ENCODE measurements at regions not wholly inside any gene's neighbourhood (a gene's known extent, or its start where the extent isn't known, plus 50 kb on each side); places are given as distances from the start of the nearest gene placed in this dataset.

DNA sequence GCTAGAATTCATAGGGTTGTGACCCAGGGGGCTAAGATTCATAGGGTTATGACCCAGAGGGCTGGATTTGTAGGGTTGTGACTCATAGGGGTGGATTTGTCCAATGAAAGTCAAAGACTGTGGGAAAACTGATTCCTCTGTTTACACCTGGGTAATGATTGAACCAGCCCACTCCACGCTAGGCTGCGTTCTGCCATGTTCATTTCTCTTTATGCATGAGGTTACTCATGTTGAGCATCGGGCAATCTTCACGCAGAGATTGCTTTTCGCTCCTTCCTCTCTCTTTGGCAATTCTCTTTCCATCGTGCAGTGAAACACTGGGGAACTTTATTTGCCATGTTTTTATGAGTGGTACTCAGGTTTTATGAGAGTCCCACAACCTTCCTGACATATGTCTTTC, 127.8 kb downstream of the CRLF2 start:
- no peak for FAIRE-seq
- H3K27me3 ChIP-seq, result peaks cover 0 to 3% (median 0%) of the 10 kb centered on the region in 4 donors
- 52 to 62% methylated on average over 6 of the region's 6 CpGs for WGBS, 2 donors
- no peak overlapping the region for H3K4me3 ChIP-seq
- H3K27ac ChIP-seq, result no peak overlapping the region
- intact Hi-C loops (cut with DNase I), result no loop called here
- H3K4me1 ChIP-seq, result no peaks in the 10 kb centered on the region
- TF ChIP-seq, protein P1, sequence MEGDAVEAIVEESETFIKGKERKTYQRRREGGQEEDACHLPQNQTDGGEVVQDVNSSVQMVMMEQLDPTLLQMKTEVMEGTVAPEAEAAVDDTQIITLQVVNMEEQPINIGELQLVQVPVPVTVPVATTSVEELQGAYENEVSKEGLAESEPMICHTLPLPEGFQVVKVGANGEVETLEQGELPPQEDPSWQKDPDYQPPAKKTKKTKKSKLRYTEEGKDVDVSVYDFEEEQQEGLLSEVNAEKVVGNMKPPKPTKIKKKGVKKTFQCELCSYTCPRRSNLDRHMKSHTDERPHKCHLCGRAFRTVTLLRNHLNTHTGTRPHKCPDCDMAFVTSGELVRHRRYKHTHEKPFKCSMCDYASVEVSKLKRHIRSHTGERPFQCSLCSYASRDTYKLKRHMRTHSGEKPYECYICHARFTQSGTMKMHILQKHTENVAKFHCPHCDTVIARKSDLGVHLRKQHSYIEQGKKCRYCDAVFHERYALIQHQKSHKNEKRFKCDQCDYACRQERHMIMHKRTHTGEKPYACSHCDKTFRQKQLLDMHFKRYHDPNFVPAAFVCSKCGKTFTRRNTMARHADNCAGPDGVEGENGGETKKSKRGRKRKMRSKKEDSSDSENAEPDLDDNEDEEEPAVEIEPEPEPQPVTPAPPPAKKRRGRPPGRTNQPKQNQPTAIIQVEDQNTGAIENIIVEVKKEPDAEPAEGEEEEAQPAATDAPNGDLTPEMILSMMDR (IDR thresholded peaks at IDR 0.05), result no peak
- no peaks in the 10 kb centered on the region for H3K36me3 ChIP-seq
- no peaks in the 10 kb centered on the region for H3K9me3 ChIP-seq
- no peak for ATAC-seq
- no peak for DNase-seq

DNA sequence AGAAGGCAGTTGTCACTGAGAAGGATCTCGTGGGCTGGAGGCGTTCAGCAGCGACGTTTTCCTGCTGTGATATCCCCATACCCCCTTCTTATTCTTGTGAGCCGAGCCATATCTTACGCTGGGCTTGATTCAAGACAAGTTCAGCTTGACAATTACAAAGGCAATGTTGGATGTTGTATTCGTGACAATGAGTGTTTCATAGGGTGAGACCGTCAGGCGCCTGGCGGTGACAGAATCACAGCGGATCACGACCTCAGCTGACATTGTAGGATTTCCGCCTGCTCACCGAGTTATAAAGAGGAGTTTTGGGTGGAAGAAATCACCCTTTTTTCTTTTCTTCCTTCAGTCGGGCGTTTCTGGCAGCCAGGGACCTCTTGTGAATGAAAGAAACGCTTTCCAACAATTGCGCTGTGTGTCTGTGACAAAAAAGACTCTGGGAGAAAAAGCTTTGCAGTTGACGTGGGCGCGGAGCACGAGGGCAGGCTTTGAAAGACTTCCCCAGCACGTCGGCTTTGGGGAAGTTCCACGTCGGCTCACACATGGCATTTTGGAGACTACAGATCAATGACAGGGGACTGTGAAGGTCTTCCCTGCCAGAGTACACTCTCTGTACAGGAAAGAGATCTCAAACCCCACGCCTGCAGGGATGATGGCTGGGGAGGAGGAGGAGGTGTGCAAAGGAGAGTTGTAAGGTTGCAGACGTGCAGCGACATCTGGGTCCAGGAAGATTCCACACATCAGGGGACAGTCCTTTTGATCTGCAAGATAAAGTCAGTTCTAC, 135.4 kb downstream of the CRLF2 start:
- H3K27ac ChIP-seq, result no peak overlapping the region
- H3K9me3 ChIP-seq, result no peaks in the 10 kb centered on the region
- TF ChIP-seq, protein P1 (IDR thresholded peaks at IDR 0.05), result no peak
- no peaks in the 10 kb centered on the region for H3K27me3 ChIP-seq
- H3K36me3 ChIP-seq, result no peaks in the 10 kb centered on the region
- FAIRE-seq (no peak), ATAC-seq (no peak), DNase-seq (no peak)
- no peak overlapping the region for H3K4me3 ChIP-seq
- H3K4me1 ChIP-seq, result no peaks in the 10 kb centered on the region
- WGBS, 2 donors, result 46 to 58% methylated on average over 29 of the region's 29 CpGs
- intact Hi-C loops (cut with DNase I), result no loop called here

DNA sequence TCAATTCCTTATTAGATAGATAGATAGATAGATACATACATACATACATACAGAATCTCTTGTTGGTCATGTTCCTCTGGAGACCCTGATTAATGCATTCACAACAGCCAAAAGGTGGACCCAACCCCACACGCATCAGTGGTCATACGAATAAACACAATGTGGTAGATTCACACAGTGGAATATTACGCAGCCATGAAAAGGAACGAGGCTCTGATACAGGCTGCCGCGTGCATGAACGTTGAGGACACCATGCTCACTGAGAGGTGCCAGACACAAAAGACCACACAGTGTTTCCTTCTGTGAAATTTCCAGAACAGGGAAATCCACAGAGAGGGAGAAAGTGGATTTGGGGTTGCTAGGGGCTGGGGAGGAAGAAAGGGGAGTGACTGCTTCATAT, 136.7 kb downstream of the CRLF2 start:
- no peak for DNase-seq
- H3K36me3 ChIP-seq, result no peaks in the 10 kb centered on the region
- no peaks in the 10 kb centered on the region for H3K27me3 ChIP-seq
- no peak for FAIRE-seq
- intact Hi-C loops (cut with DNase I), result no loop called here
- 81 to 89% methylated on average over 7 of the region's 7 CpGs for WGBS, 2 donors
- ATAC-seq, result no peak
- no peaks in the 10 kb centered on the region for H3K9me3 ChIP-seq
- no peaks in the 10 kb centered on the region for H3K4me1 ChIP-seq
- TF ChIP-seq, protein P1 (IDR thresholded peaks at IDR 0.05), result no peak
- no peak overlapping the region for H3K4me3 ChIP-seq
- H3K27ac ChIP-seq, result no peak overlapping the region

DNA sequence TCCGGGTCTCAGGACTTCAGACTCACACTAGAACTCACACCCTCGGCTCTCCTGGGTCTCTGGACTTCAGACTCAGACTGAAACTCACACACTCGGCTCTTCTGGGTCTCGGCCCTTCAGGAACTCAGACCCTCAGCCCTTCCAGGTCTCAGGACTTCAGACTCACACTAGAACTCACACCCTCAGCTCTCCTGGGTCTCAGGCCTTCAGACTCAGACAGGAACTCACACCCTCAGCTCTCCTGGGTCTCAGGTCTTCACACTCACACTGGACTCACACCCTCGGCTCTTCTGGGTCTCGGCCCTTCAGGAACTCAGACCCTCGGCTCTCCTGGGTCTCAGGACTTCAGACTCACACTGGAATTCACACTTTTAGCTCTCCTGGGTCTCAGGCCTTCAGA, 137.3 kb downstream of the CRLF2 start:
- Histone ChIP-seq H3K9me3 (no peaks in the 10 kb centered on the region), H3K27me3 (no peaks in the 10 kb centered on the region), H3K27ac (no peak overlapping the region), H3K4me1 (no peaks in the 10 kb centered on the region), H3K4me3 (no peak overlapping the region), H3K36me3 (no peaks in the 10 kb centered on the region)
- 56 to 71% methylated on average over 7 of the region's 7 CpGs for WGBS, 2 donors
- intact Hi-C loops (cut with DNase I), result no loop called here
- DNase-seq, result no peak
- TF ChIP-seq, protein P1 (IDR thresholded peaks at IDR 0.05), result no peak
- ATAC-seq, result no peak
- FAIRE-seq, result no peak

DNA sequence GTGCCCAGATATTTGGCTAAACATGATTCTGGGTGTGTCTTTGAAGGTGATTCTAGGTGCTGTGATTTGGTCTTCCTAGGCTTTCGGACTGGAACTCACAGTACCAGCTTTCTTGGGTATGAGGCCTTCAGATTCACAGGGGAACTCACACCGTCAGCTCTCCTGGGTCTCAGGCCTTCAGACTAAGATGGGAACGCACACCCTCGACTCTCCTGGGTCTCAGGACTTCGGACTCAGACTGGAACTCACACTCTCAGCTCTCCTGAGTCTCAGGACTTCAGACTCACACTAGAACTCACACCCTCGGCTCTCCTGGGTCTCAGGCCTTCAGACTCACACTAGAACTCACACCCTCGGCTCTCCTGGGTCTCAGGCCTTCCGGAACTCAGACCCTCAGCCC, 137.7 kb downstream of the CRLF2 start:
- Histone ChIP-seq H3K36me3 (no peaks in the 10 kb centered on the region), H3K27ac (no peak overlapping the region), H3K4me1 (no peaks in the 10 kb centered on the region), H3K27me3 (no peaks in the 10 kb centered on the region), H3K4me3 (no peak overlapping the region), H3K9me3 (no peaks in the 10 kb centered on the region)
- WGBS, 2 donors, result 30 to 56% methylated on average over 8 of the region's 8 CpGs
- TF ChIP-seq, protein P1 (IDR thresholded peaks at IDR 0.05), result no peak
- ATAC-seq (no peak), DNase-seq (no peak), FAIRE-seq (no peak)
- intact Hi-C loops (cut with DNase I), result no loop called here
